Astrocyte of the cerebellum (primary cell): ENCODE measurements at regions not wholly inside any gene's neighbourhood (a gene's known extent, or its start where the extent isn't known, plus 50 kb on each side); places are given as distances from the start of the nearest gene placed in this dataset.

Experiments used
- DNase-seq: peaks from one replicate; pipeline ENCODE4 v3.0.0-alpha.2; 2011; ENCODE audit warnings: low read depth
- H3K4me3 ChIP-seq: 2 replicates; pipeline ENCODE4 v1.5.1; 2011; ENCODE audit warnings: mild to moderate bottlenecking, low read depth, low read length, moderate library complexity
- CTCF ChIP-seq: IDR thresholded peaks from 2 replicates; pipeline ENCODE4 v1.5.1; 2012; ENCODE audit warnings: low read length, low read depth, moderate library complexity, mild to moderate bottlenecking; ENCODE audit errors: missing control alignments
- in situ Hi-C: cut with HindIII; loops from 2 replicates; pipeline ENCODE4 v1.10.0; 2017; ENCODE audit warnings: low sequenced_read_pairs

- in situ Hi-C loops: no loop called here
- no peak for TF ChIP-seq CTCF
- H3K4me3 ChIP-seq: no peak overlapping the region
- DNase-seq: no peak
Observed at GRCh38 chr5:26543987-26544386, 494.4 kb downstream of the CDH9 start.

- in situ Hi-C loops: no loop called here
- no peak for DNase-seq
- no peak for TF ChIP-seq CTCF
- H3K4me3 ChIP-seq: no peak overlapping the region
Observed at GRCh38 chr5:26538226-26538625, 500.2 kb downstream of the CDH9 start.

GRCh38 chr5:26535215-26535614 is 503.2 kb downstream of the CDH9 start:
- no peak for TF ChIP-seq CTCF
- in situ Hi-C loops: no loop called here
- no peak for DNase-seq
- no peak overlapping the region for H3K4me3 ChIP-seq

GRCh38 chr5:26530305-26530704 is 508.1 kb downstream of the CDH9 start:
- in situ Hi-C loops: no loop called here
- no peak for TF ChIP-seq CTCF
- no peak overlapping the region for H3K4me3 ChIP-seq
- DNase-seq: no peak

GRCh38 chr5:26519245-26519644 is 519.1 kb downstream of the CDH9 start:
- in situ Hi-C loops: no loop called here
- no peak for DNase-seq

GRCh38 chr5:26518065-26518464 is 520.3 kb downstream of the CDH9 start:
- DNase-seq: no peak
- no peak for TF ChIP-seq CTCF
- H3K4me3 ChIP-seq: no peak overlapping the region
- in situ Hi-C loops: no loop called here

More at GRCh38 chr5:26519245-26519644, 519.1 kb downstream of the CDH9 start:
- no peak overlapping the region for H3K4me3 ChIP-seq
- TF ChIP-seq CTCF: no peak

- DNase-seq: no peak
- H3K4me3 ChIP-seq: no peak overlapping the region
- in situ Hi-C loops: no loop called here
- TF ChIP-seq CTCF: no peak
Observed at GRCh38 chr5:26498972-26499371, 539.4 kb downstream of the CDH9 start.
